ENCODE measurements at regions not wholly inside any gene's neighbourhood (a gene's known extent, or its start where the extent isn't known, plus 50 kb on each side); places are given as distances from the start of the nearest gene placed in this dataset.
"Not testable (repeated sequence)": the region's sequence is repeated elsewhere in the genome, so short reads cannot be mapped to it uniquely, and the experiment has no call there.

DNA sequence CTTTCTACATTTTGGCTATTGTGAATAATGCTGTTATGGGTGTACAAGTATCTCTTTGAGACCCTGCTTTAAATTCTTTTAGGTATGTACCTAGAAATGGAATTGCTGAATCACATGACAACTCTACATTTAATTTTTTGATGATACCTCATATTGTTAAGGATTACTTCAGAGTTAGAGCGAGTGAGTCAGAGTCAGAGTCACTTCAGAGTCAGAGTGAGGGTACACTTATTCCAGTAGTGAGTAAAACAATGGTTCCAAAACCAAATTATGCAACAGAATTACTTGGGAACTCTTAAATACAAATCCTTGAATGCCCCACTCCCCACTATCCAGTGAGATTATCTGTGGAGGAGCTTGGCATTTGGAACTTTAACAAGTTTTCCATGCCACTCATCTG, 50.3 kb upstream of the SNRK start:
- DNase-seq, result no peak

DNA sequence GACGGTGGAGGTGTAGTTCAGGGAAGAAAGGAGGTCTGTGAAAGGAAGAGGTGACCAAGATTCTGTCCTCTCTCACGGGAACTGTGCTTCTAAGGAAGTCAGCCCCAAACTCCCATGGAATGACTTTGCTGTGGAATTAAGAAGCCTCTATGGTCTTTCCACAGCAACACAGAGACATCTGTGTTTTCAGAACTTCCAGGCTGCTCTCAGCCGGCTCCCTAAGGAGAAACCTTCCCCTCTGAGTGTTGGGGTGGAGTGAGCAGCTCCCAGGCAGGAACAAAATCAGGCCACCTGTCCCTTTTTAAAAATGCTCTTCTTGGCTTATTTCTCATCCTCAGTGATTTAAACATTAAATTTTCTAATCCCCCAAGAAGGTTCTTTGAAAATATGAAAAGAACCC, 53.3 kb upstream of the SNRK start:
- no peak for DNase-seq

DNA sequence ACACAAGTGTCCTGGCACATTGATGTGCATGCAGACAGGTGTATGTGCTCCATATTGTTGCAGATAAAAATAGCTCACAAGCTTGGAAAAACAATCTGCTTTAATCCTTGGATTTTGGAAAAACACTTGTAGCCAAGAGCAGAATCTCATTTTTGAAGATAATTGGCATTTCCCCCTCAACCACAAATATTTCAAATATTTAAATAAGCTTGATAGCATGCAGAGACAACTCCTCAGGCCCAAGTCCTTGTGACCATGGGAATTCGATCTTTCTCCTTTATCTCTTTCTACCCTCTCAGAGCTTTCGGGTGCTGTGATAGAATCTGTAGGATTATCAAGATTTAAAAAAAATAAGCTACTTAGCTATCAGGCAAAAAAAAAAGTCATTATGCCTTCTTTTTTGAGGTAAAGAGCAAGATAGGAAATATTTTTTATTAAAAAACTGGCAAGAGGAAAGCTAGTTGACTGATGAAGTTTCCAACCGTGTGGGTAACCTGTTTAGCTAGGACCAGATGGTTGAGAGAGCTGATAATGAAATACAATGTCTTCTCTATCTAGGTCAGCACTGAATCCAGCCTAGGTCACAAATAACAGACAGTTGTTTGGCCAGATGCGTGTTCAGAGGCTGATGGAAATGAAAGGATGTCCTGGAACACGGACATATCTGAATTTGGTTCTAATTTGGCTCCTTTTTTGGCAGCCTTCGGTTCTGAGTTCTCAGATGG, 54.9 kb upstream of the SNRK start:
- no peak for DNase-seq

DNA sequence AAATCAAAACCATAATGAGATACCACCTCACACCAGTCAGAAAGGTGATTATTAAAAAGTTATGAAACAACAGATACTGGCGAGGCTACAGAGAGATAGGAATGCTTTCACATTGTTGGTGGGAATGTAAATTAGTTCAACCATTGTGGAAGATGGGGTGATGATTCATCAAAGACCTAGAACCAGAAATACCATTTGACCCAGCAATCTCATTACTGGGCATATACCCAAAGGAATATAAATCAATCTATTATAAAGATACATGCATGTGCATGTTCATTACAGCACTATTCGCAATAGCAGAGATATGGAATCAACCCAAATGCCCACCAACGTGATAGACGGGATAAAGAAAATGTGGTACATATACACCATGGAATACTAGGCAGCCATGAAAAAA, 56.5 kb upstream of the SNRK start:
- DNase-seq, result not testable (repeated sequence)

DNA sequence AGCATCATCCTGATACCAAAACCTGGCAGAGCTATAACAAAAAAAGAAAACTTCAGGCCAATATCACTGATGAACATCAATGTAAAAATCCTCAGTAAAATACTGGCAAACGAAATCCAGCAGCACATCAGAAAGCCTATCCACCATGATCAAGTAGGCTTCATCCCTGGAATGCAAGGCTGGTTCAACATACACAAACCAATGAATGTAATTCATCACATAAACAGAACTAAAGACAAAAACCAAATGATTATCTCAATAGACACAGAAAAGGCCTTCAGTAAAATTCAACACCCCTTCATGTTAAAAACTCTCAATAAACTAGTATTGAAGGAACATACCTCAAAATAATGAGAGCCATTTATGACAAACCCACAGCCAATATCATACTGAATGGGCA, 58.7 kb upstream of the SNRK start:
- not testable (repeated sequence) for DNase-seq

DNA sequence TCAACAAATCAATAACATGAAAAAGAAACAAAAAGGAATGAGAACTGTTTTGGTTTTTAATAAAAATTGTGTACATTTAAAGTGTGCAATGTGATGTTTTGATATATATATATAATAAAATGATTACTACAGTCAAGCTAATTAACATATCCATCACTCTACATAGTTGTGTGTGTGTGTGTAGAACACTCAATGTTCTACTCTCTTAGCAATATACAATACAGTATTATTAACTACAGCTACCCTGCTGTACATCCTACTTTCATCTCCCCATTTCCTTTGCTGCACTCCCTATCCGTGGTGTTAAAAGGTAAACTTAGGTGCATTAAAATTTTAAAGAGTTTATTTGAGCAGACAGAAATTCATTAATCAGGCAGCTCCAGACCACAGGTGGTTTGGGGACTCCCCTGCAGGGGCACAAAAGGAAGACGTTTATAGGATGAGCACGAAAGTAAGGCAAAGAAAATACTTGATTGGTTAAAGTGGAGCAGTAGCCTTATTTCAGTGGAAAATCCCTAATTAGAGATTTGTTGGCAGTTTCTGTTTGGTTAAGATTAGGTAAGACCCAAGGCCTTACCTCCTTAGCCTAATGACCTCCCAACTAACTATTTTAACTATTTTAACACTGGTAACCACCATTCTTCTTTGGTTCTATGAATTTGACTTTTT, 61.8 kb upstream of the SNRK start:
- no peak for DNase-seq

DNA sequence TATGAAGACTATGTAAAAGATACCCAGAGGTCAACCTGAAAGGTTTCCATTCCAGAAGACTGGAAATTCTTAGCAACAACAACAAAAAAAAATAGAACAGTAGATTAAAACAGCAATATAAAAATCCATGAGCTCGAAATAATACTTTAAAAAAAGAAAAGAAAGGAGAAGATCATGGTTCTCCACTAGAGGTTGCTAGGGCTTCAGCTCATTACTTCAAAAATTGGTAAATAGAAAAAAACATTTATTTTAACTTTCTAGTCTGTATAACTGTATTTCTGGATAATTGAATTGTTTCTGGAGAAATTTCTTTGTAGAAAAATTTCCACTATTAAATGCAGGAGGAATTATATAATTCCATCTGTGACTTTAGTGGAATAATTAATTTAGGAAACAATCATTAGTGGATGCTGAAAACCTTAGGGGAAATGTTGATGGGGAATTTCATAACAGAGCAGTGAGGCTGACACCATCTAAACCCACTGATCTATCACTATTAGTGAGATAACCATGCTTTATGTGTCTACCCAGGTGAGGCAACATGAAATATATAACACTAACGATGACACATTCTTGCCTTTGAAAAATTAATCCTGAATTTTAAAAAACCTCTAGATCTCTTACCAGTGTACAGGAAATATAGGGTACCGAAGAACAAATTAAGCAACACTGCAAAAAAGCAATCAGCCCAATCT, 62.5 kb upstream of the SNRK start:
- no peak for DNase-seq

DNA sequence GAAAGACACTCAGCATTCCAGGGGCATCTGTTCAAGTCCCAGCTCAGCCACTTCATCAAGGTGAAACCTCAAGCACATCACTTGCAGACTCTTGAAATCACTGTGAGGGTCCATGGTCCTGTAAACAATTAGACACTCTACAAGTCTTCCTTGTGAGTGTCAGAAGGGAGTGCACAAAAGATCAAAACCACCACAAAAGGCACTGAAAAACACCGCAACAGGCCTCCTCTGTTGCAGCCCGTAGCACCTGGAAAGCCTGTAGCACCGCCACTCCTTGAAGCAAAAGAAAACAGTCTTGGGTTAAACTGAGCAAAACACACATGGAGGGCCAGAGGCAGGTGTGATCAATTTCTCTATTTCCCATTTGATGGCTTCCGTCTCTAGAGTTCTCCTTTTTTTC, 63.8 kb upstream of the SNRK start:
- DNase-seq, result no peak

DNA sequence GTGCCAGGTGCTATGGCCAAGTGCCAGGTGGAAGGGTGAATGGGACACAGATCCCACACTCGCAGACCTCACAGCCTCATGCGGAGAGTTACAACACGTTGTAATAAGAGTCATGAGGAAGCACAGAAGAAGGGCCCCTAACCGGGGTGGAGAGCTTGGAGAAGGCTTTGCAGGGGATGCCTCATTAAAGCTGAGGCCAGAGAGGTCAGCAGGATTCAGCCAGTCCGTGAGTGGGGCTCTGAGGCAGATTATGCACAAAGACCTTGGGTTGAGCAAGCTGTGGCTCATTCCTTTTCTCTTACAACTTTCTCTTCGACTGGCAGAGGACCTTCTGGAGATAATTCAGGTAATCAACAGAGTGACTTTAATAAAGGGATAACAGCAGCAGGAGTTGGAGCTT, 65.3 kb upstream of the SNRK start:
- DNase-seq, result no peak

DNA sequence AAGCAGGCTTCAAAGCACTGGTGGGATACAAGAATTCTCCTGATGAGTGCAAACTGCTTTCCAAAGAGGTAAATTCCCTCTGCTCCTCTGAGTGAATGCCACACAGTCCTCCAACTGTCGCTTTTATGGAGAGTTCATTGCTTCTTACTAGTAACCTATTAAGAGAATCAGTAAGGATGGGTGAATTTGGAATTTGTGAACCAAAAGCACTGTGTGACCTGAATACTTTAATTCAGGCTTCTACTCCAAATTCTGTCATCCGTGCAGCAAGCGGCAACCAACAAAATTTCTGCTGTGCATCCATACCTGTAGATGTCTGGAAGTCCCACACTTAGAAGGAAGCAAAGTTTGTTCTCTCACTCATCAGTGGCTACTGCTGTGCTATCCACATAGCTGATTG, 66.7 kb upstream of the SNRK start:
- DNase-seq, result no peak

DNA sequence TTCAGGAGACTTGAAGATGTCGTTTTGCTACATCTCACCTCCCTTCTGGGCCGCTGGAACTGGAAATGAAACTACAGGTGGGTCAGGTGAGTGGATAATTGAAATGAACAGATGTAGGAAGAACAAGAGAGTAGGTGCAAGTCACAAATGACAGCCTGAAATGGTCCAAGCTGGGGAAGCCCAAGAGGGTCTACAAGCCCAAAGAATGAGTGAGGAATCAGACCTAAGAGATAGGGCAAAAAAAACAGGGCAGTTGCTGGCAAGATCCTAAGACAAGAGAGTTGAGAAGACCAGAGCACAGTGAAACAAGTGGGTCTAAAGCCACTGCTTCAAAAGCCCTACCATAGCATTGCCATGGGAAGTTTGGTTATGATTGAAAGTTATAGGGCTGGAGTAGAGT, 67.4 kb upstream of the SNRK start:
- DNase-seq, result no peak

DNA sequence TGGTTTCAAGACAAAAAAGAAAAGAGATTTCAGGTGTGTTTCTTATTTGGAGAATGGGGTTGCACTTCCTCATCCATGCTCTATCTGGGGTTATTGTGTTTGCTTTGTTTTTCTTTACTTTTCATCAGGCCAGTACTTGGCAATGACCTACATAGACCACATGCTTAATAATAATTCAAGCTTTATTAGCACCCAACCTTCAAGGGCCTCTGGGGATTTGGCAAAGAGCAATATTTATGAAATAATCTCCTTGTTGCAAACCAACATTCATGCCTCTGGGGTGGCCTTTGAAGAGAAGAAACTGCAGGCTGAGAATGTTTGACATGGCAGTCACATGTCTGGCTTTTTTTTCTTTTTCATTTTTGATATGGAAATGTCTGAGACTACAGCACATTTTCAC, 68.2 kb upstream of the SNRK start:
- no peak for DNase-seq

DNA sequence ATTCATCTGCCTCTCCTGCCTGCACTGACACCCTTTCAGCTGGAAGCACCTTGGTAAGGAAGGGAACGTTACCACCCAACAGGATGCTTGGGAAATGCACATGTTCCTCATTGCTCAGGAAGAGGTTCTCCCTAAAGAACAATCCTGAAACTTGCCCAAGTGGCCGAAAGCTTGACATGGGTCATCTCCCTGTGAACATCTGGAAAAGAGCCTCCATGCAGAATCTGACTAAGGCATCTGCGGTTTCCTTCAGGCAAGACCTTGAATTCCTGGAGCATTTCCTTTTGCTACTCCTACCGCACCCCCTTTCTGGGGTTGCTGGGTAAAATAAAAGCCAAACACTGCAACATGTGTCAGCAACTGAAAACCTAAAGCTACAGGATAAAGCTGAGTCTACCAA, 68.7 kb upstream of the SNRK start:
- no peak for DNase-seq

DNA sequence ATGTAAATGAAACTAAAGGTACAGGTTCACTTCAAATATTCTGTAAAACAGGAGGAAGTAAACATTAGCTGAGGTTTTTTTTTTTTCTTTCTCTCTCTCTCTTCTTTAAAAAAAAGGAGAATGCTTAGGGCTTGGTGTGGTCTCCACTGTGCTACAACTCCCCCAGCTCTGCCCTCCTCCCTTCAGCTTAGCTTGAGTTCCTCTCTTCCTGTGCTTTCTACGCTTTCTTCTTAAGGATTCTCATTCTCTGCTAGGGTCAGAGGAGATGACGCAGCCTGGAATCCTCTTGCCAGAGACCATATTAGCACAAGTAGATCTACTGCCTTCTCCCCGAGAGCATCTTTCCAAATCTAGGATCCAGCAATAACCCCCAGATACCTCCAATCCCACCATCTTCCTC, 69.1 kb upstream of the SNRK start:
- DNase-seq, result no peak

DNA sequence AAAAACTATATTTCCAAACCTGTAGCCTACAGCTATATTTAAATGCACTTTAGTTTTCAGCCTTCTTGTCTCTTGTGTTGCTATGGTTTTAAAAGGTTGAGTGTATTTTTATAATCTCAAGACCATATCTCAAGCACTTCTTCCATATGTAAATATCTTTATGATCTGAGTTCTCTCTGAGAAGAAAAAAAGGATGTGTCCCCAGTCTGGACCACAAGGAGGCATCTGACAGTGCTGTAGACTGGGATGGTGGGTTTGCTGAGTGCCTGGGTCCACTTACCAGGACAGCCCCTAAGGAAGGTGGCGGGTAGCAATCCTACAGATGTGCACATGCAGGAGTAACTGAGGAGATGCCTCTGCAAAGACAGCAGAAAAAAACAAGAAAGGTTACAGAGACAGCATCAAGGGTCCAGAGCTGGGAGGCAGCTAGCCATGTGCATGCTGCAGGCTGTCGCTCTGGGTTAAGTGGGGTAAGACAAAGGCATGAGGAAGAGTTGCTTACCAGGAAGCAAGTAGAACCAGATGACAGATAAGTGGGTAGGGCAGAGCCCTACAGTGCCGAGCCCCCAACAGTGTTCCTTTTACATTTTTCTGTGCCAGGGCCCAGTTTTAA, 70.6 kb upstream of the SNRK start:
- no peak for DNase-seq

DNA sequence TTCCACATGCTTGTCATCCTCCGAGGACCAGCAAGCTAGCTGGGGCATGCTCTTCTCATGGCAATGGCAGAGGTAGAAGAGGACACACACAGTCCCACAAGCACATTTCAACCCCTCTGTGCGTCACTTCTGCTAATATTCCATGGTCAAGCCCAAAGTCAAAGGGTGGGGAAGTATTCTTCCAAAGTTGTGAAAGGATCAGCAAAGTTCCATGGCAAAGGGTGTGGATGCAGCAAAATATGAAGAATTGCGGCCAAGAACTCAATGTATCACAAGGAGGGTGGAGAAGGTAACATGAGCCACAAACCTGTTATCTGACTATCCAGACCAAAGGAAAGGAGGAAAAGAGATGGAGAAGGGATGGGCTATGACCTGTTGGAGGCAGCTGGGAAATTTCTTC, 71.2 kb upstream of the SNRK start:
- DNase-seq, result no peak

DNA sequence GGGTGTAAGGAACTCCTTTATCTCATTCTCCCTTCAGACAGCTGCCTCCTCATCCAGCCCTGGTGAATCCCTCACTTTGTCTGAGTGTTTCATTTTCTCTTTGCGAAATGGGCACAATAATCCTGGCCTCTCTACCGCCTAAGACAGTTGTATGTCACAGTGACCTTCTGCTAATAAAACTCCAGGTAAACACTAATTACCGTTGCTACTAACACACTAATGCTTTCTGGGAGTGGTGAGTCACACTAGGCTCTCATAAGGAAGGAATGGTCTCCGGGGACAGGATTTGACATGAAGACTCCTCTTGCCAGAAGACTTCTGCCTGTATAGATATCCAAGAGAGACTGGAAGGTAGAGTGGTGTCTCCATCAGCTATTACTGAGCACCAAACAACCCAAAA, 71.7 kb upstream of the SNRK start:
- DNase-seq, result no peak

DNA sequence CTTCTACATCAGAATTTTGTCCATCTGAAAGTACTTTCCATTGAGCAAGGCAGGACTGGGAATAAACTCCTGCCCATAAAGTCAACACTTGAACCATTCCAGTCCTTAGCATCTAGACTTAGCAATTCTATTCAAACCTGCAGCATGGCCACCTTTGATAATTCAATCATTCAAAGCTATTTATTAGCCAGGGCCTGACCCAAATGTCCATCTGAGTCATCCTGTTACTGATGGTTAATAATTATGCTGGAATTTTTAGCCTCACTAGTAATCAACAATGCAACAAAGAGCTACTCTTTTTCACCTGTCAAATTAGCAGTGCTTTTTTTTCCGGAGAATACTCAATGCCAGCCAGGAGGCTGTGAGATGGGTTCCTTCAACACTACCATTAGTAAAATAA, 72.7 kb upstream of the SNRK start:
- DNase-seq, result no peak

DNA sequence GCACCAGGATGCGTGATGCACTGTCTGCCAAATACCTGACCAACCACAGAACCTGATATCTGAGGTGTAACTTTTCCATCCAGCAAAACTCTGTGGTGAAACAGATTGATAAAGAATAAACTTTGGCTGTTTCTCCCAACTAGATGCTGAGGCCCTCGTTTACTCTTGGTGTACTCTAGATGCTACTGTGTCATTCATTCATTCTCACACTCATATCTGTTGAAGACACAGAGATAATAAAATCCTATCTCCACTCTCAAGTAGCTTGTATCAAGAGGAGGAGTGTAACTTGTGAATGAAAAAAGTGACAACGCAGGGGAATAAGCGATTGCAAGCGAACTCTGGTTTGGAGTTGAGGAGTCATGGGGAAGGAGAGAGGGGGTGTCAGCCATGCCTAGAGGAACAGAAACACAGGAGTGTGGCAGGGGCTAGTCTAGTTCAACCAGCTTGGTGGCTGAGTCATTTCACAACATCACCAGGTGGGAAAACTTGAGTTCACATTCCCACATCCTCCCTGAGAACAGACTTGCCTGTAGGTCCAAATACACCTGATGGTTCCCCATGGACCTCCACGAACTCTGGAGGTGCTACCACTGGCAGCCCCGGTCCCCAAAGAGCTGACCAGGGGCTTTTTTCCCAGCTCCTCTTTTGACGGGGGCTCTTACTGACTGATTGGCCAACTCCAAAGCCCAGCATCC, 73.3 kb upstream of the SNRK start:
- DNase-seq, result no peak

DNA sequence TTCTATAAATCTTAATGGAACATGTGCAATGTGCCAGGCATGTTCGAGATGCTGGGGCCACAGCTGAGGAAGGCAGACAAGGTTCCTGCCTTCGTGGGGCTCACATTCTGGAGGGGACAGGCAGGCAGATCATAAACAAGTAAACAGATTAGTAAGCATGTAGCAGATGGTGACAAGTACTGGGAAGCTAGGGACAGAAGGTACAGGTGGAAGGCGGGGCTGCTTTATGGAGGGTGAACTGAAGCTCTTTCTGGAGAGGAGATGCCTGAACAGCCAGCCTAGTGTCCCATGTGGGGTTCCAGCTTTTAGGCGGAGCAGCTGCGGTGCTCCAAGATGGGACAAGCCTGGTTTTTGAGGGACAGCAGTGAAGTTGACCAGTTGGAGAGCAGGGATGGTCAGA, 74.7 kb upstream of the SNRK start:
- no peak for DNase-seq

DNA sequence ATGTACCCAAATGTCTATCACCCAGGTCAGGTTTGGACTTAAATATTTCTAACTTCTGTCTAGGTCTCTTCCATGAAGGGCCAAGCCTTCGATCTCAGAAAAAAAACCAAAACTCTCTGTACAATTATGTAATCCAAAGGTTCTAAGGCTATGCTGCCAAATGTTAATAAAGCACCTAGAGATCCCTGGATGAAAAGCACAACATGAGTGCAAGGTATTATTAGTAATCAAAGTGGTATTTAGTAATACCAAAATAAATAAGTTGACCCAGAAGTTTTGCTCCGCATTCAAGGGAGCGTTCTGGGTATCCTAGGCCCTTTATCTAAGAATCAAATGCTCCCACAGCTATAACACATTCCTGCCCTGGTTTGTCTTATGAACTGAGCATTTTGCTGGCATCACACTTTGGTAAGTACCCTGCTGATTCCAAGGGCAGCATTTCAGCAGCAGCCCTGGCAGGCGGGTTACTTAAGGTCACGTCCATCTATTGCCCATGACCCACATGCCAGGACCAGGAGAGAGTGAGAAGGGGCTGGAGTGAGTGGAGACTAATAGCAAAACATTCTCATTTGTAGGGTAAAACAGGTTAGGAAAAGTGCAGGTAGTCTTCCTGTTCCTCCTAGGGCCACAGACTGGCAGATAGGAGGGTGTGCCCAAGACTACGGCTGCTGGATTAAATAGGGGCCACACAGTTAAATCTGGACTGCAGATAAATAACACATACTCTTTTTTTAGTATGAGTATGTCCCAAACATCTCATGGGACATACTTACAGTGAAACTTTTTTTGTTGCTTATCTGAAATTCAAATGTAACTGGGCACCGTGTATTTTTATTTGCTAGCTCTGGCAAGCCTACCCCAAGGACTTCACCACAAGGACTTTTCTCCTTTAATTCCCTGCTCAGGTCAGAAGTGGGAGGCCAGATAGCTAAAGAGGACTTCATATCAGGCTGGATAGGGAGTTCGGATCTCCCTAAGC, 76.0 kb upstream of the SNRK start:
- DNase-seq, result no peak

DNA sequence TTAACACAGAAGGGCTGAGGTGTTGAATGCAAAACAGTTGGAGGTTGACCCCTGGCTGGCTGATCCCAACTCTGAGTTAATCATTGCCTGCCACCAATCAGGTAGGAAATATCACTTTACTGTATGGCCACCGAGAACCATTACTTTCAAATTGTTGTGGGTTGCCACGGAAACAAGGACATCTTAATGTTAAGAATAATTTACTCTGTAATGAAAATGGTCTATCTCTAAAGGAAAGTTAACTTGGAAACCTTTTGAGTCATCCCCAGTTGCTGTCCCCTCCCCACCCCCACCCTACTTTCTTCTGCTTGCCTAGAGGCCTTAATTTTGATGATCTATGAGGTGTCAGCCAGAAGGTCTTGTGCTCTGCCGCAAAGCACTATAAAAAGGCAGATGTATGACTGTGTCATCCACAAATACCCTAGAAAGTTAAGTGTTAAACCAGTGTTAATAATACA, 78.7 kb upstream of the SNRK start:
- no peak for DNase-seq

All from RPMI8226 (cell line).